Caco-2 (cell line): ENCODE measurements at regions not wholly inside any gene's neighbourhood (a gene's known extent, or its start where the extent isn't known, plus 50 kb on each side); places are given as distances from the start of the nearest gene placed in this dataset.

Experiments used
- BruUV-seq: library from RNA; stranded (reverse); fragments of 400-500 nt; replicated peaks from 2 replicates; lab custom pipeline; 2021; lab: Mats Ljungman, UMichigan
- CTCF ChIA-PET: fragments of 300-600 bp; sonication (Branson Sonifier 250); formaldehyde crosslinking; loops from one replicate; lab custom pipeline; 2022; ENCODE audit warnings: antibody characterized with exemption; lab: Charles Lee
- POLR2A ChIA-PET: fragments of 300-600 bp; sonication (Branson Sonifier 250); formaldehyde crosslinking; loops from one replicate; lab custom pipeline; 2022; ENCODE audit warnings: antibody characterized with exemption; lab: Charles Lee
- DNase-seq, 2 experiments: peaks; one replicate each; pipeline versions ENCODE4 v3.0.0 to v3.0.0-alpha.2; 2020 to 2022
- H3K27me3 ChIP-seq: replicated peaks from 2 replicates; pipeline ENCODE4 v1.6.0; 2011; ENCODE audit warnings: low read length; ENCODE audit not compliant: control insufficient read depth, insufficient read depth
- H3K36me3 ChIP-seq: 2 replicates; pipeline ENCODE4 v1.5.1; 2011; ENCODE audit warnings: low read length; ENCODE audit not compliant: control insufficient read depth, insufficient read depth
- H3K4me1 ChIP-seq: fragments of 250-450 bp; sonication (Bioruptor Pico); 2 replicates; pipeline ENCODE4 v1.5.1; 2020; ENCODE audit warnings: mild to moderate bottlenecking
- H3K4me3 ChIP-seq: 2 replicates; pipeline ENCODE4 v1.5.1; 2011; ENCODE audit warnings: low read depth, mild to moderate bottlenecking, control low read depth, low read length
- H3K9me3 ChIP-seq: fragments of 250-450 bp; sonication (Bioruptor Pico); 2 replicates; pipeline ENCODE4 v1.5.1; 2020; ENCODE audit warnings: mild to moderate bottlenecking, moderate library complexity
- H3K27ac Mint-ChIP-seq: one replicate; pipeline ENCODE4 v1.8.0; 2022; ENCODE audit warnings: mixed read lengths; ENCODE audit not compliant: unreplicated experiment
- H3K27me3 Mint-ChIP-seq: one replicate; pipeline ENCODE4 v1.8.0; 2022; ENCODE audit warnings: mixed read lengths; ENCODE audit not compliant: insufficient read depth, unreplicated experiment
- H3K36me3 Mint-ChIP-seq: one replicate; pipeline ENCODE4 v1.8.0; 2022; ENCODE audit warnings: mild to moderate bottlenecking, mixed read lengths; ENCODE audit not compliant: insufficient read depth, unreplicated experiment
- H3K4me1 Mint-ChIP-seq: one replicate; pipeline ENCODE4 v1.8.0; 2022; ENCODE audit warnings: low read depth, mixed read lengths; ENCODE audit not compliant: unreplicated experiment
- H3K4me3 Mint-ChIP-seq: one replicate; pipeline ENCODE4 v1.8.0; 2022; ENCODE audit warnings: mild to moderate bottlenecking, moderate library complexity, mixed read lengths; ENCODE audit not compliant: unreplicated experiment
- H3K9me3 Mint-ChIP-seq: one replicate; pipeline ENCODE4 v1.8.0; 2022; ENCODE audit warnings: mixed read lengths; ENCODE audit not compliant: unreplicated experiment
- CTCF ChIP-seq, 2 experiments: fragments of 200-600 bp in 1 of 2; IDR thresholded peaks; 1 replicate in 1 of 2; 2 replicates in 1 of 2; pipeline versions ENCODE4 v1.5.1 to v1.8.0; 2011 to 2022; ENCODE audit warnings: antibody characterized with exemption in 1 of 2, control low read depth in 1 of 2, inconsistent platforms in 1 of 2, low read depth in 1 of 2, low read length in 1 of 2, mild to moderate bottlenecking in 1 of 2, moderate library complexity in 1 of 2; ENCODE audit not compliant: insufficient read depth in 1 of 2, severe bottlenecking in 1 of 2, unreplicated experiment in 1 of 2
- intact Hi-C: fragments of 100-400 bp; cut with micrococcal nuclease; formaldehyde crosslinking; loops from one replicate; pipeline ENCODE4 v1.10.0; 2022; ENCODE audit not compliant: unreplicated experiment

- TF ChIP-seq CTCF (IDR thresholded peaks at IDR 0.05; ENCODE audit: insufficient read depth in 1 of 2, low read depth in 1 of 2, low read length in 1 of 2, severe bottlenecking in 1 of 2, unreplicated experiment in 1 of 2) = no peak
- no peaks in the 10 kb centered on the region for H3K36me3 ChIP-seq
- DNase-seq = no peak
- H3K27me3 Mint-ChIP-seq = no peaks in the 10 kb centered on the region
- H3K36me3 Mint-ChIP-seq = no peaks in the 10 kb centered on the region
- no peak overlapping the region for H3K4me3 Mint-ChIP-seq
- intact Hi-C loops = no loop called here
- H3K27me3 ChIP-seq = no peaks in the 10 kb centered on the region
- H3K9me3 Mint-ChIP-seq = no peaks in the 10 kb centered on the region
- H3K4me1 Mint-ChIP-seq = peaks cover 15% of the 10 kb centered on the region
- CTCF ChIA-PET = interaction anchor here (1.1 kb wide), 1 partner anchor 243 kb away, joined by 3 read pairs; no protein-coding TSS in a partner anchor
- peak overlapping the region; percentile 65 for H3K27ac Mint-ChIP-seq
- no TSS peak for BruUV-seq
- no peak overlapping the region for H3K4me3 ChIP-seq
- POLR2A ChIA-PET = no interaction called here
- peaks cover 23% of the 10 kb centered on the region for H3K4me1 ChIP-seq
- no peaks in the 10 kb centered on the region for H3K9me3 ChIP-seq
Observed at GRCh38 chr17:31598921-31599571, 207.6 kb downstream of the RAB11FIP4 start.

DNA sequence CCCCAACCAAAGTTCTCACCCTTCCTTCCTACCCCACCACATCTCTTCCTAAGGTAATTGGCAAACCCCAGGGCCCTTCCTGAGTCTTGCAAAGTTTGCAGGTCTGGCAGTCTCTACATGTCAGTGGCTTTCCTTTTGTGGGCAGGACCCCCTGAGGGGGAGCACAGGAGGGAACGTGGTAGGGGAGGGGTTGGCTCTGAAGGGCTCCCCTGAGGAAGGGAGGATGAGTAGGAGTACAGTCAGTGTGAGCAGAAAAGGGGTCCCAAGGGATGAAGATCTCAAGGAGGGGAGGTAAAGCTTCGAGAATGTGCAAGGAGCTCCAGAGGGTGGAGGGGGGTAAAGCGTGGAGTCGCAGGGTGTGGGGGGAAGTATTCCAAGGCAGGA lies 206.9 kb downstream of the RAB11FIP4 start:
- no peaks in the 10 kb centered on the region for H3K27me3 Mint-ChIP-seq

More for the DNA sequence above, 206.9 kb downstream of the RAB11FIP4 start:
- BruUV-seq = no TSS peak
- H3K27ac Mint-ChIP-seq = peak overlapping the region; percentile 65
- peaks cover 23% of the 10 kb centered on the region for H3K4me1 ChIP-seq
- no peaks in the 10 kb centered on the region for H3K36me3 ChIP-seq
- no peaks in the 10 kb centered on the region for H3K9me3 ChIP-seq
- DNase-seq = no peak
- no peak overlapping the region for H3K4me3 ChIP-seq
- TF ChIP-seq CTCF (IDR thresholded peaks at IDR 0.05; ENCODE audit: insufficient read depth in 1 of 2, low read depth in 1 of 2, low read length in 1 of 2, severe bottlenecking in 1 of 2, unreplicated experiment in 1 of 2) = no peak
- no peaks in the 10 kb centered on the region for H3K27me3 ChIP-seq
- H3K9me3 Mint-ChIP-seq = no peaks in the 10 kb centered on the region
- intact Hi-C loops = no loop called here
- CTCF ChIA-PET = interaction anchor here (1.1 kb wide), 1 partner anchor 244 kb away, joined by 3 read pairs; no protein-coding TSS in a partner anchor
- H3K4me1 Mint-ChIP-seq = peaks cover 15% of the 10 kb centered on the region
- H3K36me3 Mint-ChIP-seq = no peaks in the 10 kb centered on the region
- H3K4me3 Mint-ChIP-seq = no peak overlapping the region
- POLR2A ChIA-PET = no interaction called here
